ENCODE measurements at regions not wholly inside any gene's neighbourhood (a gene's known extent, or its start where the extent isn't known, plus 50 kb on each side); places are given as distances from the start of the nearest gene placed in this dataset.
"Not testable (repeated sequence)": the region's sequence is repeated elsewhere in the genome, so short reads cannot be mapped to it uniquely, and the experiment has no call there.

GRCh38 chr13:50547175-50547574, 296.3 kb downstream of the DLEU7 start:
- not testable (repeated sequence) for TF ChIP-seq CTCF (IDR thresholded peaks at IDR 0.05; ENCODE audit: poor library complexity); EZH2phosphoT487 (IDR thresholded peaks at IDR 0.05; ENCODE audit: low read depth, severe bottlenecking, unreplicated experiment)

All from hepatocyte (in vitro differentiated cells).